NOMO-1 treated with DMSO at 0.1 percent for 48 hours (cell line): ENCODE measurements at regions not wholly inside any gene's neighbourhood (a gene's known extent, or its start where the extent isn't known, plus 50 kb on each side); places are given as distances from the start of the nearest gene placed in this dataset.
"Not testable (repeated sequence)": the region's sequence is repeated elsewhere in the genome, so short reads cannot be mapped to it uniquely, and the experiment has no call there.

ENCODE experiments used
- DNase-seq: peaks from one replicate; lab custom pipeline; 2025; ENCODE audit not compliant: unreplicated experiment; lab: John Stamatoyannopoulos, UW

GRCh38 chr6:94902974-94903628, 674.2 kb upstream of the MANEA start:
- no peak for DNase-seq

GRCh38 chr6:94899191-94899590, 678.1 kb upstream of the MANEA start:
- no peak for DNase-seq

- DNase-seq: no peak
Observed at GRCh38 chr6:94894300-94894699, 683.0 kb upstream of the MANEA start.

- DNase-seq: no peak
Observed at GRCh38 chr6:94893327-94893726, 684.0 kb upstream of the MANEA start.

GRCh38 chr6:94873819-94874218, 703.5 kb upstream of the MANEA start:
- not testable (repeated sequence) for DNase-seq

GRCh38 chr6:94862112-94862511, 715.2 kb upstream of the MANEA start:
- DNase-seq: no peak

- no peak for DNase-seq
Observed at GRCh38 chr6:94859924-94860323, 717.4 kb upstream of the MANEA start.

- DNase-seq: not testable (repeated sequence)
Observed at GRCh38 chr6:94856999-94857398, 720.3 kb upstream of the MANEA start.

- DNase-seq: not testable (repeated sequence)
Observed at GRCh38 chr6:94851329-94851728, 726.0 kb upstream of the MANEA start.

GRCh38 chr6:94845742-94846141, 731.6 kb upstream of the MANEA start:
- no peak for DNase-seq

- DNase-seq: no peak
Observed at GRCh38 chr6:94835264-94835663, 742.1 kb upstream of the MANEA start.

GRCh38 chr6:94813806-94814205, 763.5 kb upstream of the MANEA start:
- no peak for DNase-seq

- DNase-seq: no peak
Observed at GRCh38 chr6:94801344-94801743, 776.0 kb upstream of the MANEA start.

GRCh38 chr6:94785514-94785913, 791.8 kb upstream of the MANEA start:
- no peak for DNase-seq

- DNase-seq: not testable (repeated sequence)
Observed at GRCh38 chr6:94785081-94785480, 792.3 kb upstream of the MANEA start.

- no peak for DNase-seq
Observed at GRCh38 chr6:94769197-94769596, 808.1 kb upstream of the MANEA start.

- peak; percentile 60 for DNase-seq
Observed at GRCh38 chr6:94751641-94752329, 825.5 kb upstream of the MANEA start.

GRCh38 chr6:94736236-94736635, 841.1 kb upstream of the MANEA start:
- DNase-seq: no peak

GRCh38 chr6:94735270-94735669, 842.1 kb upstream of the MANEA start:
- DNase-seq: no peak

- no peak for DNase-seq
Observed at GRCh38 chr6:94734751-94735150, 842.6 kb upstream of the MANEA start.

GRCh38 chr6:94733066-94733465, 844.3 kb upstream of the MANEA start:
- no peak for DNase-seq

- no peak for DNase-seq
Observed at GRCh38 chr6:94727710-94728109, 849.6 kb upstream of the MANEA start.

GRCh38 chr6:94721459-94721858, 855.9 kb upstream of the MANEA start:
- no peak for DNase-seq
